ENCODE measurements at regions not wholly inside any gene's neighbourhood (a gene's known extent, or its start where the extent isn't known, plus 50 kb on each side); places are given as distances from the start of the nearest gene placed in this dataset.

DNA sequence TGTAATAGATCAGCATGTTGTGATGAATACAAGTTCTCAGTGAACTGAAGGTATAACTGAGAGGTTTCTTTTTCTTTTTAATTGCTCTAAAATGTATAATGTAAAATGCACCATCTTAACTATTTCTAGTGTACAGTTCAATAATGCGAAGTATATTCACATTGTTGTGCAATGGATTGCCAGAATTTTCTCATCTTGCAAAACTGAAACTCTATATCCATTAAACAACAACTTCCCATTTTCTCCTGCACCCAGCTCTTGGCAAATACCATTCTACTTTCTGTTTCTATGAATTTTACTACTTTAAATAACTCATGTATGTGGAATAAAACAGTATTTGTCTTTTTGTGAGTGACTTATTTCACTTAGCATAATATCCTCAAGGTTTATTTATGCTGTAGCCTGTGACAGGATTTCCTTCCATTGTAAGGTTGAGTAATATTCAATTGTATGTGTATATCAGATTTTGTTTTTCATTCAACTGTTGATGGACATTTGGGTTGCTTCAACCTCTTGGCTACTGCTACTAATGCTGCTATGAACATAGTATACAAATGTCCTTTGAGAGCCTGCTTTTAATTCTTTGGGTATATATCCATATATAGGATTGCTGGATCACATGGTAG is 53.5 kb upstream of the NPFFR2 start:
- ChIA-PET POLR2A (no interaction called here), CTCF (no interaction called here), RAD21 (ENCODE audit: low non-redundant PET in 1 of 2, low total read pairs in 2 of 2, uncharacterized antibody in 2 of 2, unreplicated experiment in 2 of 2) (no interaction called here)
- Histone ChIP-seq H3K9ac (ENCODE audit: low read length) (no peak overlapping the region), H3K27me3 (ENCODE audit: insufficient read depth, low read length) (no peaks in the 10 kb centered on the region), H3K36me3 (ENCODE audit: control insufficient read depth in 1 of 2, insufficient read depth in 2 of 2, low read length in 2 of 2) (no peaks in the 10 kb centered on the region), H3K4me3 (replicated peaks in 1 of 2; ENCODE audit: low read depth in 1 of 2, low read length in 2 of 2) (no peak overlapping the region), H3K79me2 (ENCODE audit: insufficient read depth, low read length) (no peaks in the 10 kb centered on the region), H3K9me2 (ENCODE audit: insufficient read depth) (no peaks in the 10 kb centered on the region), H3K27ac (ENCODE audit: low read depth, low read length) (no peak overlapping the region), H2AFZ (ENCODE audit: low read depth, low read length, poor library complexity, severe bottlenecking) (no peak overlapping the region), H4K20me1 (ENCODE audit: insufficient read depth) (no peaks in the 10 kb centered on the region), H3K4me2 (ENCODE audit: low read length) (no peak overlapping the region), H3K9me3 (ENCODE audit: control insufficient read depth in 1 of 2, insufficient read depth in 1 of 2, low read depth in 1 of 2, low read length in 2 of 2) (peaks cover 0 to 12% of the 10 kb centered on the region in 2 experiments; a peak in 2 of 4 replicates), H3K4me1 (ENCODE audit: control insufficient read depth in 1 of 2, insufficient read depth in 2 of 2, low read length in 2 of 2) (no peaks in the 10 kb centered on the region)
- DNase-seq (ENCODE audit: low read depth, low spot score) (no peak), ATAC-seq (no peak)
- intact Hi-C loops (cut with micrococcal nuclease): no loop called here
- no TSS peak for BruUV-seq (replicated peaks)
- TF ChIP-seq POLR2AphosphoS5 (IDR thresholded peaks at IDR 0.05; ENCODE audit: low read depth, low read length) (no peak), ELF1 (IDR thresholded peaks at IDR 0.05; ENCODE audit: borderline replicate concordance, low read depth) (no peak), RAD21 (IDR thresholded peaks at IDR 0.05; ENCODE audit: low read depth) (no peak), SP1 (IDR thresholded peaks at IDR 0.05; ENCODE audit: low read depth) (no peak), SRF (IDR thresholded peaks at IDR 0.05; ENCODE audit: low read depth) (no peak), TCF7L2 (IDR thresholded peaks at IDR 0.05; ENCODE audit: borderline replicate concordance, extremely low read depth, insufficient read depth, insufficient read length) (no peak), EGR1 (IDR thresholded peaks at IDR 0.05; ENCODE audit: low read depth) (no peak), CBX3 (IDR thresholded peaks at IDR 0.05; ENCODE audit: low read depth) (no peak), CEBPB (IDR thresholded peaks at IDR 0.05; ENCODE audit: low read depth) (no peak), ZFX (IDR thresholded peaks at IDR 0.05) (no peak), SIN3A (IDR thresholded peaks at IDR 0.05; ENCODE audit: low read depth) (no peak)
- TF ChIP-seq, protein P1, sequence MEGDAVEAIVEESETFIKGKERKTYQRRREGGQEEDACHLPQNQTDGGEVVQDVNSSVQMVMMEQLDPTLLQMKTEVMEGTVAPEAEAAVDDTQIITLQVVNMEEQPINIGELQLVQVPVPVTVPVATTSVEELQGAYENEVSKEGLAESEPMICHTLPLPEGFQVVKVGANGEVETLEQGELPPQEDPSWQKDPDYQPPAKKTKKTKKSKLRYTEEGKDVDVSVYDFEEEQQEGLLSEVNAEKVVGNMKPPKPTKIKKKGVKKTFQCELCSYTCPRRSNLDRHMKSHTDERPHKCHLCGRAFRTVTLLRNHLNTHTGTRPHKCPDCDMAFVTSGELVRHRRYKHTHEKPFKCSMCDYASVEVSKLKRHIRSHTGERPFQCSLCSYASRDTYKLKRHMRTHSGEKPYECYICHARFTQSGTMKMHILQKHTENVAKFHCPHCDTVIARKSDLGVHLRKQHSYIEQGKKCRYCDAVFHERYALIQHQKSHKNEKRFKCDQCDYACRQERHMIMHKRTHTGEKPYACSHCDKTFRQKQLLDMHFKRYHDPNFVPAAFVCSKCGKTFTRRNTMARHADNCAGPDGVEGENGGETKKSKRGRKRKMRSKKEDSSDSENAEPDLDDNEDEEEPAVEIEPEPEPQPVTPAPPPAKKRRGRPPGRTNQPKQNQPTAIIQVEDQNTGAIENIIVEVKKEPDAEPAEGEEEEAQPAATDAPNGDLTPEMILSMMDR (IDR thresholded peaks at IDR 0.05 in 2 of 3, conservative IDR thresholded peaks at IDR 0.05 in 1 of 3; ENCODE audit: borderline replicate concordance in 1 of 3, insufficient read depth in 1 of 3, low read depth in 2 of 3, low read length in 2 of 3): no peak
- TF ChIP-seq, protein P2, sequence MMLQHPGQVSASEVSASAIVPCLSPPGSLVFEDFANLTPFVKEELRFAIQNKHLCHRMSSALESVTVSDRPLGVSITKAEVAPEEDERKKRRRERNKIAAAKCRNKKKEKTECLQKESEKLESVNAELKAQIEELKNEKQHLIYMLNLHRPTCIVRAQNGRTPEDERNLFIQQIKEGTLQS (IDR thresholded peaks at IDR 0.05): no peak

All from HCT116 (cell line).